HepG2 (cell line): ENCODE measurements at regions not wholly inside any gene's neighbourhood (a gene's known extent, or its start where the extent isn't known, plus 50 kb on each side); places are given as distances from the start of the nearest gene placed in this dataset.

Experiments used
- ATAC-seq: fragments of 200-7000 bp; cut with Tn5 transposase; 3 replicates; pipeline ENCODE4 v1.9.1; 2020; ENCODE audit warnings: mild to moderate bottlenecking, moderate library complexity
- BruUV-seq: library from RNA; stranded (reverse); fragments of 400-500 nt; replicated peaks from 2 replicates; lab custom pipeline; 2021; lab: Mats Ljungman, UMichigan
- CTCF ChIA-PET: fragments of 300-600 bp; formaldehyde crosslinking; extraction: SDS; loops from one replicate; lab custom pipeline; 2021; ENCODE audit warnings: low total read pairs, inconsistent platforms, low intra/inter-chr PET ratio; lab: Yijun Ruan, JAX
- POLR2A ChIA-PET: fragments of 350-600 bp; sonication (Branson Sonifier 250); formaldehyde crosslinking; loops from one replicate; lab custom pipeline; 2020; ENCODE audit warnings: antibody characterized with exemption, inconsistent platforms; lab: Yijun Ruan, JAX
- DNase-seq: peaks from one replicate; pipeline ENCODE4 v3.0.0-alpha.2; 2015; ENCODE audit warnings: low spot score
- FAIRE-seq: peaks from 3 replicates; lab custom pipeline; 2011; peaks lifted over from hg19 to GRCh38; lab: Jason Lieb, UNC
- H2AFZ ChIP-seq: one replicate; pipeline ENCODE4 v1.6.1; 2011; ENCODE audit warnings: low read length, inconsistent platforms
- H3K27ac ChIP-seq: fragments of 300-600 bp; 3 replicates; pipeline ENCODE4 v1.8.0; 2011; ENCODE audit warnings: mixed run types, mild to moderate bottlenecking, mixed read lengths, low read length, inconsistent platforms; ENCODE audit not compliant: insufficient read depth; ENCODE audit errors: extremely low read length
- H3K27me3 ChIP-seq, 2 experiments: fragments of 200-600 bp in 1 of 2; 2 replicates in 1 of 2; 3 replicates in 1 of 2; pipeline versions ENCODE4 v1.6.0 to v1.8.0; 2011; ENCODE audit warnings: low read length in 2 of 2, mild to moderate bottlenecking in 2 of 2, moderate library complexity in 2 of 2, inconsistent platforms in 1 of 2; ENCODE audit not compliant: insufficient read depth in 2 of 2, control insufficient read depth in 1 of 2
- H3K36me3 ChIP-seq, 2 experiments: fragments of 200-600 bp in 1 of 2; replicated peaks in 1 of 2; 2 replicates in 1 of 2; 3 replicates in 1 of 2; pipeline versions ENCODE4 v1.5.1 to v1.8.0; 2011; ENCODE audit warnings: low read length in 2 of 2, inconsistent platforms in 1 of 2; ENCODE audit not compliant: insufficient read depth in 2 of 2, control insufficient read depth in 1 of 2
- H3K4me1 ChIP-seq: 2 replicates; pipeline ENCODE4 v1.5.1; 2012; ENCODE audit warnings: low read length, inconsistent platforms; ENCODE audit not compliant: insufficient read depth
- H3K4me2 ChIP-seq: 2 replicates; pipeline ENCODE4 v1.6.0; 2011; ENCODE audit warnings: low read depth, low read length, inconsistent platforms
- H3K4me3 ChIP-seq, 3 experiments: fragments of 200-600 bp in 1 of 3; sonication (generic), shearing (Covaris generic) in 1 of 3; replicated peaks in 1 of 3; 2 replicates each; pipeline ENCODE4 v1.5.1; 2011 to 2016; ENCODE audit warnings: low read length in 3 of 3, inconsistent platforms in 2 of 3, low read depth in 2 of 3, mild to moderate bottlenecking in 2 of 3, control low read depth in 1 of 3, mixed read lengths in 1 of 3; ENCODE audit not compliant: insufficient read depth in 1 of 3
- H3K79me2 ChIP-seq: one replicate; pipeline ENCODE4 v1.6.1; 2011; ENCODE audit warnings: low read length, inconsistent platforms; ENCODE audit not compliant: insufficient read depth
- H3K9ac ChIP-seq: 2 replicates; pipeline ENCODE4 v1.6.0; 2011; ENCODE audit warnings: mild to moderate bottlenecking, low read depth, low read length, inconsistent platforms; ENCODE audit not compliant: insufficient read depth
- H3K9me3 ChIP-seq: 2 replicates; pipeline ENCODE4 v1.5.1; 2012; ENCODE audit warnings: mild to moderate bottlenecking, low read length
- H4K20me1 ChIP-seq: 2 replicates; pipeline ENCODE4 v1.6.0; 2011; ENCODE audit warnings: inconsistent platforms, mild to moderate bottlenecking, low read length, moderate library complexity; ENCODE audit not compliant: insufficient read depth
- FUBP1 ChIP-seq: sonication (generic); formaldehyde crosslinking; IDR thresholded peaks from 2 replicates; pipeline ENCODE4 v1.5.1; 2020; ENCODE audit warnings: missing genetic modification reagents, mild to moderate bottlenecking, borderline replicate concordance
- MEF2D ChIP-seq: sonication (generic); formaldehyde crosslinking; IDR thresholded peaks from 2 replicates; pipeline ENCODE4 v1.5.1; 2020; ENCODE audit warnings: mild to moderate bottlenecking, missing genetic modification reagents
- MYPOP ChIP-seq: sonication (generic); formaldehyde crosslinking; IDR thresholded peaks from 2 replicates; pipeline ENCODE4 v1.8.1; 2023; ENCODE audit warnings: mild to moderate bottlenecking, moderate library complexity, missing genetic modification reagents
- NR2C2 ChIP-seq: sonication (generic); formaldehyde crosslinking; IDR thresholded peaks from 2 replicates; pipeline ENCODE4 v1.4.0; 2020; ENCODE audit warnings: missing genetic modification reagents, mild to moderate bottlenecking, moderate library complexity, borderline replicate concordance
- NR2F1 ChIP-seq, 2 experiments: fragments of 450-650 bp in 1 of 2; formaldehyde crosslinking in 1 of 2; IDR thresholded peaks; 2 replicates each; pipeline versions ENCODE4 v1.5.0 to v1.6.1; 2016 to 2020; ENCODE audit warnings: mild to moderate bottlenecking in 1 of 2, missing compliant biosample characterization in 1 of 2, missing genetic modification reagents in 1 of 2, moderate library complexity in 1 of 2
- PLSCR1 ChIP-seq: sonication (generic); formaldehyde crosslinking; IDR thresholded peaks from 2 replicates; pipeline ENCODE4 v1.5.0; 2020; ENCODE audit warnings: missing genetic modification reagents, mild to moderate bottlenecking, borderline replicate concordance
- POLR2AphosphoS2 ChIP-seq: IDR thresholded peaks from 2 replicates; pipeline ENCODE4 v1.6.1; 2011; ENCODE audit warnings: low read depth, low read length, improper control_type of control experiment
- SMAD3 ChIP-seq: sonication (generic); formaldehyde crosslinking; IDR thresholded peaks from 2 replicates; pipeline ENCODE4 v1.4.0; 2020; ENCODE audit warnings: missing genetic modification reagents
- U2AF2 ChIP-seq: fragments of 200-400 bp; formaldehyde crosslinking; IDR thresholded peaks from 2 replicates; pipeline ENCODE4 v1.6.1; 2017; ENCODE audit warnings: low read depth, mild to moderate bottlenecking, low read length
- ZNF121 ChIP-seq: sonication (generic); formaldehyde crosslinking; IDR thresholded peaks from 2 replicates; pipeline ENCODE4 v1.5.0; 2020; ENCODE audit warnings: mild to moderate bottlenecking, missing genetic modification reagents
- ZNF33B ChIP-seq: sonication (generic); formaldehyde crosslinking; IDR thresholded peaks from 2 replicates; pipeline ENCODE4 v1.5.1; 2020; ENCODE audit warnings: mild to moderate bottlenecking, missing genetic modification reagents
- ZNF496 ChIP-seq: sonication (generic); formaldehyde crosslinking; IDR thresholded peaks from 2 replicates; pipeline ENCODE4 v1.8.1; 2023; ENCODE audit warnings: mild to moderate bottlenecking, moderate library complexity, missing genetic modification reagents; ENCODE audit not compliant: insufficient replicate concordance
- ZNF501 ChIP-seq: sonication (generic); formaldehyde crosslinking; IDR thresholded peaks from 2 replicates; pipeline ENCODE4 v1.5.1; 2020; ENCODE audit warnings: mild to moderate bottlenecking, moderate library complexity, missing genetic modification reagents
- ZNF569 ChIP-seq: sonication (generic); formaldehyde crosslinking; IDR thresholded peaks from 2 replicates; pipeline ENCODE4 v1.5.0; 2020; ENCODE audit warnings: mild to moderate bottlenecking, missing genetic modification reagents, moderate library complexity, borderline replicate concordance
- ZNF878 ChIP-seq: sonication (generic); formaldehyde crosslinking; IDR thresholded peaks from 2 replicates; pipeline ENCODE4 v1.8.1; 2023; ENCODE audit warnings: mild to moderate bottlenecking, missing genetic modification reagents, moderate library complexity
- WGBS: methylation state at CpG from one replicate; pipeline ENCODE4 v1.1.6; 2017; ENCODE audit warnings: low lambda C conversion rate; 5-methylcytosine and 5-hydroxymethylcytosine counted together
- in situ Hi-C: cut with HindIII; loops from 2 replicates; pipeline ENCODE4 v1.10.0; 2017; ENCODE audit warnings: low pct_unique_long_range_greater_than_20kb; ENCODE audit not compliant: extremely low pct_ligation_motif_present
- intact Hi-C: fragments of 100-400 bp; cut with micrococcal nuclease; formaldehyde crosslinking; loops from one replicate; pipeline ENCODE4 v1.10.0; 2022; ENCODE audit not compliant: unreplicated experiment

GRCh38 chr5:99621772-99622681 is 693.2 kb upstream of the CHD1 start (continued):
- no peak for TF ChIP-seq ZNF569 (CRISPR knock-in tag)
- TF ChIP-seq, all 625 proteins: peak for 0

- ATAC-seq (no peak), FAIRE-seq (no peak)
- intact Hi-C loops (no loop called here), in situ Hi-C loops (no loop called here)
- no peaks in the 10 kb centered on the region for H3K4me1 ChIP-seq
- no peaks in the 10 kb centered on the region for H3K79me2 ChIP-seq
- no peaks in the 10 kb centered on the region for H3K9me3 ChIP-seq
- no peak overlapping the region for H3K4me2 ChIP-seq
- H3K36me3 ChIP-seq, result no peaks in the 10 kb centered on the region
- ChIA-PET CTCF (no interaction called here), POLR2A (no interaction called here)
- no peak overlapping the region for H3K9ac ChIP-seq
- H3K27ac ChIP-seq, result no peak overlapping the region
- no peak overlapping the region for H3K4me3 ChIP-seq
- no peaks in the 10 kb centered on the region for H3K27me3 ChIP-seq
- no peaks in the 10 kb centered on the region for H4K20me1 ChIP-seq
- WGBS, result 27% methylated on average over 8 of the region's 8 CpGs
- TF ChIP-seq ZNF501 (CRISPR knock-in tag), result no peak
- no peak for TF ChIP-seq POLR2AphosphoS2
- TF ChIP-seq FUBP1 (CRISPR knock-in tag), result no peak
- no peak for TF ChIP-seq SMAD3 (CRISPR knock-in tag)
- TF ChIP-seq MEF2D (CRISPR knock-in tag), result no peak
- no peak for TF ChIP-seq NR2C2
- TF ChIP-seq ZNF878, result no peak
- TF ChIP-seq ZNF496 (CRISPR knock-in tag), result no peak
- TF ChIP-seq PLSCR1, result no peak
- no peak for TF ChIP-seq U2AF2
- TF ChIP-seq ZNF121 (CRISPR knock-in tag), result no peak
- TF ChIP-seq MYPOP, result no peak
- TF ChIP-seq ZNF33B (CRISPR knock-in tag), result no peak
- no peak for TF ChIP-seq NR2F1 (CRISPR knock-in tag; IDR thresholded peaks at IDR 0.05)
- TF ChIP-seq, all 625 proteins: peak for 0
- no peak for DNase-seq
- no peak overlapping the region for H2AFZ ChIP-seq
- no TSS peak for BruUV-seq
Observed at GRCh38 chr5:99617335-99617734, 688.5 kb upstream of the CHD1 start.
